Calu3 (cell line): ENCODE measurements at regions not wholly inside any gene's neighbourhood (a gene's known extent, or its start where the extent isn't known, plus 50 kb on each side); places are given as distances from the start of the nearest gene placed in this dataset.

ENCODE experiments used
- BruUV-seq: library from RNA; stranded (reverse); fragments of 400-500 nt; replicated peaks from 2 replicates; lab custom pipeline; 2021; lab: Mats Ljungman, UMichigan
- CTCF ChIA-PET: fragments of 300-600 bp; sonication (Branson Sonifier 250); formaldehyde crosslinking; loops from one replicate; lab custom pipeline; 2022; ENCODE audit warnings: antibody characterized with exemption; lab: Charles Lee
- DNase-seq: peaks from one replicate; pipeline ENCODE4 v3.0.0; 2022
- H3K27ac Mint-ChIP-seq: one replicate; pipeline ENCODE4 v1.8.0; 2022; ENCODE audit warnings: mixed read lengths; ENCODE audit not compliant: unreplicated experiment
- H3K27me3 Mint-ChIP-seq: one replicate; pipeline ENCODE4 v1.8.0; 2022; ENCODE audit warnings: mixed read lengths; ENCODE audit not compliant: unreplicated experiment
- H3K36me3 Mint-ChIP-seq: one replicate; pipeline ENCODE4 v1.8.0; 2022; ENCODE audit warnings: mild to moderate bottlenecking, moderate library complexity, mixed read lengths; ENCODE audit not compliant: insufficient read depth, unreplicated experiment
- H3K4me1 Mint-ChIP-seq: one replicate; pipeline ENCODE4 v1.8.0; 2022; ENCODE audit warnings: mild to moderate bottlenecking, low read depth, mixed read lengths; ENCODE audit not compliant: unreplicated experiment
- H3K4me3 Mint-ChIP-seq: one replicate; pipeline ENCODE4 v1.8.0; 2022; ENCODE audit warnings: mild to moderate bottlenecking, low read depth, moderate library complexity, mixed read lengths; ENCODE audit not compliant: unreplicated experiment
- H3K9me3 Mint-ChIP-seq: one replicate; pipeline ENCODE4 v1.8.0; 2022; ENCODE audit warnings: low read depth, mixed read lengths; ENCODE audit not compliant: unreplicated experiment
- CTCF ChIP-seq: fragments of 200-600 bp; IDR thresholded peaks from one replicate; pipeline ENCODE4 v1.8.0; 2022; ENCODE audit warnings: antibody characterized with exemption; ENCODE audit not compliant: unreplicated experiment
- intact Hi-C: fragments of 100-400 bp; cut with micrococcal nuclease; formaldehyde crosslinking; loops from one replicate; pipeline ENCODE4 v1.10.0; 2022; ENCODE audit not compliant: unreplicated experiment

GRCh38 chr2:195214072-195214471, 443.0 kb upstream of the SLC39A10 start:
- no peaks in the 10 kb centered on the region for H3K4me1 Mint-ChIP-seq
- TF ChIP-seq CTCF: no peak
- H3K36me3 Mint-ChIP-seq: no peaks in the 10 kb centered on the region
- no peaks in the 10 kb centered on the region for H3K27me3 Mint-ChIP-seq
- H3K9me3 Mint-ChIP-seq: no peaks in the 10 kb centered on the region
- H3K4me3 Mint-ChIP-seq: no peak overlapping the region
- intact Hi-C loops: no loop called here
- CTCF ChIA-PET: no interaction called here
- no peak for DNase-seq
- H3K27ac Mint-ChIP-seq: no peak overlapping the region
- BruUV-seq: no TSS peak

DNA sequence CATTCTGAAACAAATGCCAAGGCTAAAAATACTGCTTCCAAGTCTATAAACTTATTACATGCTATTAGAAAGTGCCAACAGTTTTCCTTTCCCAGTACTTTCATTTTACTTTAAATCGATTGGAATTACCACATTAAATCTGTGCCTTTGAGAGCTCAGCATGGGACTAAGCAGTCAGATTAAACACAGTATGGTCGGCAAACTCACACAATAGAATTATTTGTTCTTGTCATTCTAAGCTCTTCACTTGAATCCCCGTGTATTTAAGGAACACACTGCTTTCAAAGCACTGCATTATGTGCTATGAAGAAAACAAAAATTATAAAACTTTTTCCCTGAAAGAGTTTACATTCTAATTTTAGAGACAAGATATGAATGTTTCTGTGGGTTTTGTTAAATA, 444.4 kb upstream of the SLC39A10 start:
- no peak for DNase-seq
- Mint-ChIP-seq H3K36me3 (no peaks in the 10 kb centered on the region), H3K4me1 (no peaks in the 10 kb centered on the region), H3K9me3 (no peaks in the 10 kb centered on the region), H3K27me3 (no peaks in the 10 kb centered on the region), H3K4me3 (no peak overlapping the region), H3K27ac (no peak overlapping the region)
- intact Hi-C loops: no loop called here
- BruUV-seq: no TSS peak
- TF ChIP-seq CTCF: no peak
- CTCF ChIA-PET: no interaction called here

DNA sequence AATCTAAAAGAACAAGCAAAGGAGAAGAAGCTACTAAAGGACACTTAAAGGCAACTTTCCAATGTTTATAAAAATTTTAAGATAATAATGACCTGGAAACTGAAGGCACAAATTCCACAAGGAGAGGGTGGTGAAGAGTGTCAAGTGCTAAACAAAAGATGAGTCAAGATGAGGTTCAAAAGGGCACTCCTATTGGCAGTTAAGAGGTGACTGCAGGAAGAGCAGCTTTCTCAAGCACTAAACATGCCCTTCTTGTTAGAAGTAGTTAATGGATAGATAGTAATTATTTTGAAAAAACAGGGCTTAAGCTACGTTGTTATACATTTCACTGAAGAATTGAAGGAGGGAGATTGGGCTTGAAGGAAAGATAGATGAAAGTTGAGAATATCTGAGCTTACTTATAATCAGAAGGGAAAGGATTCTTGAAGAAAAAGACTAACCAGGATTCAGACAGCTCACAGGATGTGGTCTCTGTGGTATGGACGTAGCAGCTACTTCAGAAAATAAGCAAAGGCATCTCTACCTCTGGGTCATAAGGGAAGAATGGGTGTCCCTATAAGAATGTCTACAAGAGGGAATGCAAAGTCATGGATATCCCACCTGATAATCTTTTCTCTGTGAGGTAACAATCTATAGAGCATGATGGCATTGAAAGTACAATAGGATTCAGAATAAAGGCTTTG, 454.7 kb upstream of the SLC39A10 start:
- DNase-seq: no peak
- Mint-ChIP-seq H3K27me3 (no peaks in the 10 kb centered on the region), H3K9me3 (no peaks in the 10 kb centered on the region), H3K36me3 (no peaks in the 10 kb centered on the region), H3K4me1 (peaks cover 7% of the 10 kb centered on the region), H3K27ac (no peak overlapping the region), H3K4me3 (no peak overlapping the region)
- TF ChIP-seq CTCF: no peak
- intact Hi-C loops: no loop called here
- CTCF ChIA-PET: no interaction called here
- BruUV-seq: no TSS peak

GRCh38 chr2:195199864-195200263, 457.2 kb upstream of the SLC39A10 start:
- H3K9me3 Mint-ChIP-seq: no peaks in the 10 kb centered on the region
- no TSS peak for BruUV-seq
- H3K4me1 Mint-ChIP-seq: peaks cover 7% of the 10 kb centered on the region
- CTCF ChIA-PET: no interaction called here
- no peak overlapping the region for H3K27ac Mint-ChIP-seq
- intact Hi-C loops: no loop called here
- no peak for DNase-seq
- H3K27me3 Mint-ChIP-seq: no peaks in the 10 kb centered on the region
- no peaks in the 10 kb centered on the region for H3K36me3 Mint-ChIP-seq
- H3K4me3 Mint-ChIP-seq: no peak overlapping the region
- TF ChIP-seq CTCF: no peak
